B cell (primary cell): ENCODE measurements at regions not wholly inside any gene's neighbourhood (a gene's known extent, or its start where the extent isn't known, plus 50 kb on each side); places are given as distances from the start of the nearest gene placed in this dataset.

ENCODE experiments used
- CTCF ChIP-seq: fragments of 200-600 bp; IDR thresholded peaks from one replicate; pipeline ENCODE4 v1.8.0; 2022; ENCODE audit warnings: antibody characterized with exemption, mild to moderate bottlenecking
- EZH2 ChIP-seq: IDR thresholded peaks from 2 replicates; pipeline ENCODE4 v1.6.1; 2012; ENCODE audit warnings: borderline replicate concordance, low read depth, mild to moderate bottlenecking, moderate library complexity, low read length; ENCODE audit not compliant: insufficient read depth, poor library complexity, severe bottlenecking

- TF ChIP-seq CTCF (no peak), EZH2 (no peak)
Observed at GRCh38 chr1:61005614-61006580, 76.5 kb upstream of the NFIA start.
